CD14-positive monocyte (primary cell): ENCODE measurements at regions not wholly inside any gene's neighbourhood (a gene's known extent, or its start where the extent isn't known, plus 50 kb on each side); places are given as distances from the start of the nearest gene placed in this dataset.
"Not testable (repeated sequence)": the region's sequence is repeated elsewhere in the genome, so short reads cannot be mapped to it uniquely, and the experiment has no call there.

Source experiments
- DNase-seq, 3 donors: peaks; one replicate each; pipeline ENCODE4 v3.0.0-alpha.2; 2011 to 2022
- H2AFZ ChIP-seq: 2 replicates; pipeline ENCODE4 v1.6.0; 2012; ENCODE audit warnings: mild to moderate bottlenecking, low read depth, low read length, inconsistent platforms; ENCODE audit not compliant: insufficient read depth, poor library complexity, severe bottlenecking
- H3K27ac ChIP-seq, 2 donors: 1 replicate in 1 of 2; 2 replicates in 1 of 2; pipeline ENCODE4 v1.5.1; 2012 to 2013; ENCODE audit warnings: low read length in 2 of 2, control low read depth in 1 of 2, inconsistent platforms in 1 of 2, low read depth in 1 of 2, mild to moderate bottlenecking in 1 of 2
- H3K27me3 ChIP-seq, 2 donors: one replicate each; pipeline versions ENCODE4 v1.6.0 to v1.6.1; 2011 to 2013; ENCODE audit warnings: low read length in 2 of 2; ENCODE audit not compliant: control insufficient read depth in 2 of 2, insufficient read depth in 2 of 2
- H3K36me3 ChIP-seq, 2 donors: replicated peaks in 1 of 2; 1 replicate in 1 of 2; 2 replicates in 1 of 2; pipeline versions ENCODE4 v1.5.1 to v1.6.1; 2012 to 2013; ENCODE audit warnings: low read length in 2 of 2, control low read depth in 1 of 2, inconsistent platforms in 1 of 2, mild to moderate bottlenecking in 1 of 2; ENCODE audit not compliant: insufficient read depth in 2 of 2, control insufficient read depth in 1 of 2
- H3K4me1 ChIP-seq, 2 donors: 1 replicate in 1 of 2; 2 replicates in 1 of 2; pipeline versions ENCODE4 v1.5.1 to v1.6.1; 2012 to 2013; ENCODE audit warnings: low read length in 2 of 2, control low read depth in 1 of 2, inconsistent platforms in 1 of 2, mild to moderate bottlenecking in 1 of 2, moderate library complexity in 1 of 2; ENCODE audit not compliant: insufficient read depth in 2 of 2, control insufficient read depth in 1 of 2
- H3K4me2 ChIP-seq: replicated peaks from 2 replicates; pipeline ENCODE3; 2012; ENCODE audit warnings: low read length, moderate library complexity, mild to moderate bottlenecking; ENCODE audit not compliant: poor library complexity, severe bottlenecking; ENCODE audit errors: extremely low read depth
- H3K4me3 ChIP-seq, 3 experiments: fragments of 200-600 bp in 1 of 3; sonication (generic) in 1 of 3; replicated peaks in 1 of 3; 1 replicate in 2 of 3; 2 replicates in 1 of 3; pipeline ENCODE4 v1.5.1; 2011 to 2013; ENCODE audit warnings: low read length in 3 of 3, mild to moderate bottlenecking in 3 of 3, control low read depth in 2 of 3, low read depth in 2 of 3, inconsistent platforms in 1 of 3, moderate library complexity in 1 of 3
- H3K79me2 ChIP-seq: 2 replicates; pipeline ENCODE4 v1.6.0; 2012; ENCODE audit warnings: mild to moderate bottlenecking, control low read depth, inconsistent platforms, low read length, moderate library complexity; ENCODE audit not compliant: insufficient read depth
- H3K9ac ChIP-seq: 2 replicates; pipeline ENCODE4 v1.6.0; 2017; ENCODE audit warnings: low read length, mild to moderate bottlenecking; ENCODE audit not compliant: insufficient read depth, poor library complexity, severe bottlenecking
- H3K9me3 ChIP-seq, 2 donors: replicated peaks in 1 of 2; 1 replicate in 1 of 2; 2 replicates in 1 of 2; pipeline versions ENCODE4 v1.5.1 to v1.6.1; 2012 to 2013; ENCODE audit warnings: low read length in 2 of 2, control low read depth in 1 of 2; ENCODE audit not compliant: control insufficient read depth in 1 of 2, insufficient read depth in 1 of 2
- H4K20me1 ChIP-seq: 2 replicates; pipeline ENCODE4 v1.6.0; 2012; ENCODE audit warnings: mild to moderate bottlenecking, low read length, control low read depth, moderate library complexity; ENCODE audit not compliant: insufficient read depth
- H3K27ac Mint-ChIP-seq, 7 donors: one replicate each; pipeline ENCODE4 v1.8.0; 2020; ENCODE audit warnings: mild to moderate bottlenecking in 7 of 7, mixed read lengths in 7 of 7, moderate library complexity in 6 of 7, inconsistent platforms in 2 of 7
- H3K27me3 Mint-ChIP-seq, 3 donors: one replicate each; pipeline ENCODE4 v1.8.0; 2021 to 2022; ENCODE audit warnings: low read depth in 3 of 3, mild to moderate bottlenecking in 3 of 3, mixed read lengths in 3 of 3, moderate library complexity in 3 of 3, inconsistent platforms in 1 of 3
- H3K36me3 Mint-ChIP-seq, 2 donors: one replicate each; pipeline ENCODE4 v1.8.0; 2020; ENCODE audit warnings: mixed read lengths in 2 of 2, inconsistent platforms in 1 of 2, mild to moderate bottlenecking in 1 of 2
- H3K4me1 Mint-ChIP-seq: one replicate; pipeline ENCODE4 v1.8.0; 2020; ENCODE audit warnings: mild to moderate bottlenecking, mixed read lengths
- H3K4me3 Mint-ChIP-seq, 2 donors: one replicate each; pipeline ENCODE4 v1.8.0; 2020; ENCODE audit warnings: mild to moderate bottlenecking in 2 of 2, mixed read lengths in 2 of 2, moderate library complexity in 1 of 2
- H3K9me3 Mint-ChIP-seq, 7 donors: one replicate each; pipeline ENCODE4 v1.8.0; 2020 to 2022; ENCODE audit warnings: mixed read lengths in 7 of 7, mild to moderate bottlenecking in 6 of 7, moderate library complexity in 6 of 7, inconsistent platforms in 2 of 7
- WGBS: methylation state at CpG from one replicate; pipeline ENCODE4 v1.1.5; 2013; ENCODE audit warnings: missing lambda C conversion rate; ENCODE audit not compliant: insufficient coverage; 5-methylcytosine and 5-hydroxymethylcytosine counted together
- intact Hi-C, 2 donors: fragments of 100-400 bp; cut with micrococcal nuclease; formaldehyde crosslinking; loops; one replicate each; pipeline versions ENCODE4 v1.15.0 to v1.15.1; 2023
- TF ChIP-seq, protein P1 (sequence below): fragments of 200-600 bp; IDR thresholded peaks from one replicate; pipeline ENCODE4 v1.8.0; 2022; ENCODE audit warnings: antibody characterized with exemption, mild to moderate bottlenecking

DNA sequence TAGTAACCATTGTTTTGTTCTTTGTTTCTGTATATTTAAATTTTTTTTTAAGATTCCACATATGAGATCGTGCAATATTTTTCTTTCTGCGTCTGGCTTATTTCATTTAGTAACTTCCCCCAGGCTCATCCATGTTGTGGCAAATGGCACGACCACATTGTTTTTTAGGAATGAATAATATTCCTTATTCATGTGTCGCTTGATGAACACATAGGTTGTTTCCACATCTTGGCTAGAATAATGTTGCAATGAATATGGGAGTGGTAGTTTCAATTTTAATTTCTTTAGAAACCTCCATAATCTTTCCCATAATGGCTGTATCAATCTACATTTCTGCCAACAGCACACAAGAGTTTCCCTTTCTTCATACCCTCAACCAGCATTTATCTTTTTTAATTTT, 166.8 kb upstream of the NR3C2 start:
- Mint-ChIP-seq H3K4me1 (no peaks in the 10 kb centered on the region), H3K27me3 (no peaks in the 10 kb centered on the region), H3K27ac (no peak overlapping the region), H3K9me3 (peaks cover 0 to 4% (median 0%) of the 10 kb centered on the region in 7 donors), H3K4me3 (no peak overlapping the region), H3K36me3 (no peaks in the 10 kb centered on the region)
- no peak for DNase-seq
- H2AFZ ChIP-seq: no peak overlapping the region
- H4K20me1 ChIP-seq: no peaks in the 10 kb centered on the region
- no peak overlapping the region for H3K4me2 ChIP-seq
- no CpG with 5 or more reads among the region's 4 CpGs for WGBS
- H3K27ac ChIP-seq: no peak overlapping the region
- H3K9me3 ChIP-seq: peaks cover 0 to 4% of the 10 kb centered on the region in 2 donors
- TF ChIP-seq, protein P1, sequence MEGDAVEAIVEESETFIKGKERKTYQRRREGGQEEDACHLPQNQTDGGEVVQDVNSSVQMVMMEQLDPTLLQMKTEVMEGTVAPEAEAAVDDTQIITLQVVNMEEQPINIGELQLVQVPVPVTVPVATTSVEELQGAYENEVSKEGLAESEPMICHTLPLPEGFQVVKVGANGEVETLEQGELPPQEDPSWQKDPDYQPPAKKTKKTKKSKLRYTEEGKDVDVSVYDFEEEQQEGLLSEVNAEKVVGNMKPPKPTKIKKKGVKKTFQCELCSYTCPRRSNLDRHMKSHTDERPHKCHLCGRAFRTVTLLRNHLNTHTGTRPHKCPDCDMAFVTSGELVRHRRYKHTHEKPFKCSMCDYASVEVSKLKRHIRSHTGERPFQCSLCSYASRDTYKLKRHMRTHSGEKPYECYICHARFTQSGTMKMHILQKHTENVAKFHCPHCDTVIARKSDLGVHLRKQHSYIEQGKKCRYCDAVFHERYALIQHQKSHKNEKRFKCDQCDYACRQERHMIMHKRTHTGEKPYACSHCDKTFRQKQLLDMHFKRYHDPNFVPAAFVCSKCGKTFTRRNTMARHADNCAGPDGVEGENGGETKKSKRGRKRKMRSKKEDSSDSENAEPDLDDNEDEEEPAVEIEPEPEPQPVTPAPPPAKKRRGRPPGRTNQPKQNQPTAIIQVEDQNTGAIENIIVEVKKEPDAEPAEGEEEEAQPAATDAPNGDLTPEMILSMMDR: no peak
- H3K9ac ChIP-seq: no peak overlapping the region
- H3K27me3 ChIP-seq: no peaks in the 10 kb centered on the region
- intact Hi-C loops: no loop called here
- H3K79me2 ChIP-seq: no peaks in the 10 kb centered on the region
- H3K4me1 ChIP-seq: no peaks in the 10 kb centered on the region
- no peaks in the 10 kb centered on the region for H3K36me3 ChIP-seq
- H3K4me3 ChIP-seq: no peak overlapping the region

DNA sequence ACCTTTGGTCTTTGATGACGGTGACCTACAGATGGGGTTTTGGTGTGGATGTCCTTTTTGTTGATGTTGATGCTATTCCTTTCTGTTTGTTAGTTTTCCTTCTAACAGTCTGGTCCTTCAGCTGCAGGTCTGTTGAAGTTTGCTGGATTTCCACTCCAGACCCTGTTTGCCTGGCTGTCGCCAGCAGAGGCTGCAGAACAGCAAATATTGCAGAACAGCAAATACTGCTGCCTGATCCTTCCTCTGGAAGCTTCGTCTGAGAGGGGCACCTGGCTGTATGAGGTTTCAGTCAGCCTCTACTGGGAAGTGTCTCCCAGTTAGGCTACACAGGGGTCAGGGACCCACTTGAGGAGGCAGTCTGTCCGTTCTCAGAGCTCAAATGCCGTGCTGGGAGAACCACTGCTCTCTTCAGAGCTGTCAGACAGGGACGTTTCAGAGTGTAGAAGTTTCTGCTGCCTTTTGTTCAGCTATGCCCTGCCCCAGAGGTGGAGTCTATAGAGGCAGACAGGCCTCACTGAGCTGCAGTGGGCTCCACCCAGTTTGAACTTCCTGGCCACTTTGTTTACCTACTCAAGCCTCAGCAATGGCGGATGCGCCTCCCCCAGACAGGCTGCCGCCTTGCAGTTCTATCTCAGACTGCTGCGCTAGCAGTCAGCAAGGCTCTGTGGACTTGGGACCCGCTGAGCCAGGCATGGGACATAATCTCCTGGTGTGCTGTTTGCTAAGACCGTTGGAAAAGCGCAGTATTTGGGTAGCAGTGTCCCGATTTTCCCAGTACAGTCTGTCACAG, 156.4 kb upstream of the NR3C2 start:
- whole genome bisulfite sequencing: 85% methylated on average over 13 of the region's 14 CpGs
- H3K27me3 ChIP-seq, H3K4me3 ChIP-seq, H3K27me3 Mint-ChIP-seq, H3K27ac Mint-ChIP-seq, H4K20me1 ChIP-seq, H3K4me3 Mint-ChIP-seq, H2AFZ ChIP-seq, H3K79me2 ChIP-seq, H3K4me1 Mint-ChIP-seq, H3K4me1 ChIP-seq, DNase-seq, H3K27ac ChIP-seq, H3K36me3 Mint-ChIP-seq, H3K9ac ChIP-seq, H3K4me2 ChIP-seq, H3K36me3 ChIP-seq, intact Hi-C loops: not testable (repeated sequence)
- H3K9me3 ChIP-seq: peaks cover 11 to 19% of the 10 kb centered on the region in 2 donors
- H3K9me3 Mint-ChIP-seq: peaks cover 14 to 31% (median 18%) of the 10 kb centered on the region in 7 donors
